HepG2 (cell line): ENCODE measurements at regions not wholly inside any gene's neighbourhood (a gene's known extent, or its start where the extent isn't known, plus 50 kb on each side); places are given as distances from the start of the nearest gene placed in this dataset.

ENCODE experiments used
- ATAC-seq: fragments of 200-7000 bp; cut with Tn5 transposase; 3 replicates; pipeline ENCODE4 v1.9.1; 2020; ENCODE audit warnings: mild to moderate bottlenecking, moderate library complexity
- BruUV-seq: library from RNA; stranded (reverse); fragments of 400-500 nt; replicated peaks from 2 replicates; lab custom pipeline; 2021; lab: Mats Ljungman, UMichigan
- CTCF ChIA-PET: fragments of 300-600 bp; formaldehyde crosslinking; extraction: SDS; loops from one replicate; lab custom pipeline; 2021; ENCODE audit warnings: low total read pairs, inconsistent platforms, low intra/inter-chr PET ratio; lab: Yijun Ruan, JAX
- POLR2A ChIA-PET: fragments of 350-600 bp; sonication (Branson Sonifier 250); formaldehyde crosslinking; loops from one replicate; lab custom pipeline; 2020; ENCODE audit warnings: antibody characterized with exemption, inconsistent platforms; lab: Yijun Ruan, JAX
- DNase-seq: peaks from one replicate; pipeline ENCODE4 v3.0.0-alpha.2; 2015; ENCODE audit warnings: low spot score
- FAIRE-seq: peaks from 3 replicates; lab custom pipeline; 2011; peaks lifted over from hg19 to GRCh38; lab: Jason Lieb, UNC
- H2AFZ ChIP-seq: one replicate; pipeline ENCODE4 v1.6.1; 2011; ENCODE audit warnings: low read length, inconsistent platforms
- H3K27ac ChIP-seq: fragments of 300-600 bp; 3 replicates; pipeline ENCODE4 v1.8.0; 2011; ENCODE audit warnings: mixed run types, mild to moderate bottlenecking, mixed read lengths, low read length, inconsistent platforms; ENCODE audit not compliant: insufficient read depth; ENCODE audit errors: extremely low read length
- H3K27me3 ChIP-seq, 2 experiments: fragments of 200-600 bp in 1 of 2; 2 replicates in 1 of 2; 3 replicates in 1 of 2; pipeline versions ENCODE4 v1.6.0 to v1.8.0; 2011; ENCODE audit warnings: low read length in 2 of 2, mild to moderate bottlenecking in 2 of 2, moderate library complexity in 2 of 2, inconsistent platforms in 1 of 2; ENCODE audit not compliant: insufficient read depth in 2 of 2, control insufficient read depth in 1 of 2
- H3K36me3 ChIP-seq, 2 experiments: fragments of 200-600 bp in 1 of 2; replicated peaks in 1 of 2; 2 replicates in 1 of 2; 3 replicates in 1 of 2; pipeline versions ENCODE4 v1.5.1 to v1.8.0; 2011; ENCODE audit warnings: low read length in 2 of 2, inconsistent platforms in 1 of 2; ENCODE audit not compliant: insufficient read depth in 2 of 2, control insufficient read depth in 1 of 2
- H3K4me1 ChIP-seq: 2 replicates; pipeline ENCODE4 v1.5.1; 2012; ENCODE audit warnings: low read length, inconsistent platforms; ENCODE audit not compliant: insufficient read depth
- H3K4me2 ChIP-seq: 2 replicates; pipeline ENCODE4 v1.6.0; 2011; ENCODE audit warnings: low read depth, low read length, inconsistent platforms
- H3K4me3 ChIP-seq, 3 experiments: fragments of 200-600 bp in 1 of 3; sonication (generic), shearing (Covaris generic) in 1 of 3; replicated peaks in 1 of 3; 2 replicates each; pipeline ENCODE4 v1.5.1; 2011 to 2016; ENCODE audit warnings: low read length in 3 of 3, inconsistent platforms in 2 of 3, low read depth in 2 of 3, mild to moderate bottlenecking in 2 of 3, control low read depth in 1 of 3, mixed read lengths in 1 of 3; ENCODE audit not compliant: insufficient read depth in 1 of 3
- H3K79me2 ChIP-seq: one replicate; pipeline ENCODE4 v1.6.1; 2011; ENCODE audit warnings: low read length, inconsistent platforms; ENCODE audit not compliant: insufficient read depth
- H3K9ac ChIP-seq: 2 replicates; pipeline ENCODE4 v1.6.0; 2011; ENCODE audit warnings: mild to moderate bottlenecking, low read depth, low read length, inconsistent platforms; ENCODE audit not compliant: insufficient read depth
- H3K9me3 ChIP-seq: 2 replicates; pipeline ENCODE4 v1.5.1; 2012; ENCODE audit warnings: mild to moderate bottlenecking, low read length
- H4K20me1 ChIP-seq: 2 replicates; pipeline ENCODE4 v1.6.0; 2011; ENCODE audit warnings: inconsistent platforms, mild to moderate bottlenecking, low read length, moderate library complexity; ENCODE audit not compliant: insufficient read depth
- ARID2 ChIP-seq: sonication (generic); formaldehyde crosslinking; IDR thresholded peaks from 2 replicates; pipeline ENCODE4 v1.8.1; 2022; ENCODE audit warnings: mild to moderate bottlenecking, missing genetic modification reagents, borderline replicate concordance
- BATF2 ChIP-seq: sonication (generic); formaldehyde crosslinking; IDR thresholded peaks from 2 replicates; pipeline ENCODE4 v1.8.0; 2022; ENCODE audit warnings: mild to moderate bottlenecking, missing genetic modification reagents, moderate library complexity
- CBX5 ChIP-seq: sonication (generic); formaldehyde crosslinking; IDR thresholded peaks from 2 replicates; pipeline ENCODE4 v1.4.0; 2020; ENCODE audit warnings: missing genetic modification reagents, borderline replicate concordance
- HNRNPK ChIP-seq: fragments of 200-400 bp; formaldehyde crosslinking; IDR thresholded peaks from 2 replicates; pipeline ENCODE4 v1.6.1; 2018; ENCODE audit warnings: low read length, low read depth, moderate library complexity, mild to moderate bottlenecking; ENCODE audit not compliant: poor library complexity, severe bottlenecking
- JUNB ChIP-seq: sonication (generic); formaldehyde crosslinking; IDR thresholded peaks from 2 replicates; pipeline ENCODE4 v1.8.0; 2022; ENCODE audit warnings: missing genetic modification reagents, mild to moderate bottlenecking, borderline replicate concordance
- SRSF9 ChIP-seq: fragments of 200-400 bp; formaldehyde crosslinking; IDR thresholded peaks from 2 replicates; pipeline ENCODE4 v1.6.1; 2018; ENCODE audit warnings: borderline replicate concordance, mild to moderate bottlenecking, low read depth, low read length; ENCODE audit not compliant: insufficient read depth, poor library complexity, severe bottlenecking
- TAF1 ChIP-seq: sonication (generic); formaldehyde crosslinking; IDR thresholded peaks from 2 replicates; pipeline ENCODE4 v1.4.0; 2020; ENCODE audit warnings: missing genetic modification reagents
- ZNF235 ChIP-seq: sonication (generic); formaldehyde crosslinking; IDR thresholded peaks from 2 replicates; pipeline ENCODE4 v1.8.1; 2023; ENCODE audit warnings: mild to moderate bottlenecking, missing genetic modification reagents, borderline replicate concordance
- ZNF275 ChIP-seq: sonication (generic); formaldehyde crosslinking; IDR thresholded peaks from 2 replicates; pipeline ENCODE4 v1.8.0; 2022; ENCODE audit warnings: missing genetic modification reagents, mild to moderate bottlenecking, inconsistent platforms, borderline replicate concordance
- ZNF281 ChIP-seq: sonication (generic); formaldehyde crosslinking; IDR thresholded peaks from 2 replicates; pipeline ENCODE4 v1.4.0; 2020; ENCODE audit warnings: missing genetic modification reagents, borderline replicate concordance
- ZNF282 ChIP-seq: fragments of 450-650 bp; IDR thresholded peaks from 2 replicates; pipeline ENCODE4 v1.6.1; 2018; ENCODE audit not compliant: partially characterized antibody
- ZNF382 ChIP-seq: sonication (generic); formaldehyde crosslinking; IDR thresholded peaks from 2 replicates; pipeline ENCODE4 v1.5.0; 2020; ENCODE audit warnings: missing genetic modification reagents, mild to moderate bottlenecking, borderline replicate concordance
- ZNF383 ChIP-seq: sonication (generic); formaldehyde crosslinking; IDR thresholded peaks from 2 replicates; pipeline ENCODE4 v1.4.0; 2020; ENCODE audit warnings: missing genetic modification reagents, mild to moderate bottlenecking, borderline replicate concordance
- ZNF484 ChIP-seq: sonication (generic); formaldehyde crosslinking; IDR thresholded peaks from 2 replicates; pipeline ENCODE4 v1.5.1; 2020; ENCODE audit warnings: mild to moderate bottlenecking, low read depth, missing genetic modification reagents, borderline replicate concordance
- ZNF597 ChIP-seq: sonication (generic); formaldehyde crosslinking; IDR thresholded peaks from 2 replicates; pipeline ENCODE4 v1.5.0; 2020; ENCODE audit warnings: missing genetic modification reagents
- ZNF800 ChIP-seq: sonication (generic); formaldehyde crosslinking; IDR thresholded peaks from 2 replicates; pipeline ENCODE4 v1.4.0; 2020; ENCODE audit warnings: missing genetic modification reagents
- ZSCAN29 ChIP-seq: sonication (generic); formaldehyde crosslinking; conservative IDR thresholded peaks from 2 replicates; pipeline ENCODE4 v1.4.0; 2020; ENCODE audit warnings: mild to moderate bottlenecking, missing genetic modification reagents
- WGBS: methylation state at CpG from one replicate; pipeline ENCODE4 v1.1.6; 2017; ENCODE audit warnings: low lambda C conversion rate; 5-methylcytosine and 5-hydroxymethylcytosine counted together
- in situ Hi-C: cut with HindIII; loops from 2 replicates; pipeline ENCODE4 v1.10.0; 2017; ENCODE audit warnings: low pct_unique_long_range_greater_than_20kb; ENCODE audit not compliant: extremely low pct_ligation_motif_present
- intact Hi-C: fragments of 100-400 bp; cut with micrococcal nuclease; formaldehyde crosslinking; loops from one replicate; pipeline ENCODE4 v1.10.0; 2022; ENCODE audit not compliant: unreplicated experiment

- BruUV-seq, result no TSS peak
- no peak for FAIRE-seq
- 52% methylated on average over 2 of the region's 2 CpGs for WGBS
- H3K79me2 ChIP-seq, result no peaks in the 10 kb centered on the region
- no peak for ATAC-seq
- ChIA-PET POLR2A (no interaction called here), CTCF (no interaction called here)
- no peak overlapping the region for H3K4me3 ChIP-seq
- H3K9ac ChIP-seq, result no peak overlapping the region
- no peaks in the 10 kb centered on the region for H3K4me1 ChIP-seq
- H3K27ac ChIP-seq, result no peak overlapping the region
- no peak overlapping the region for H2AFZ ChIP-seq
- no peaks in the 10 kb centered on the region for H3K9me3 ChIP-seq
- intact Hi-C loops (no loop called here), in situ Hi-C loops (no loop called here)
- no peaks in the 10 kb centered on the region for H3K27me3 ChIP-seq
- no peaks in the 10 kb centered on the region for H4K20me1 ChIP-seq
- DNase-seq, result no peak
- H3K4me2 ChIP-seq, result no peak overlapping the region
- no peaks in the 10 kb centered on the region for H3K36me3 ChIP-seq
- no peak for TF ChIP-seq ZNF282
- TF ChIP-seq HNRNPK, result no peak
- TF ChIP-seq SRSF9, result no peak
- no peak for TF ChIP-seq BATF2 (CRISPR knock-in tag)
- no peak for TF ChIP-seq ZNF800 (CRISPR knock-in tag)
- no peak for TF ChIP-seq ZNF383 (CRISPR knock-in tag)
- TF ChIP-seq ZNF597 (CRISPR knock-in tag), result no peak
- no peak for TF ChIP-seq ZNF235 (CRISPR knock-in tag)
- TF ChIP-seq ZNF281, result no peak
- TF ChIP-seq ZNF275, result no peak
- no peak for TF ChIP-seq TAF1 (CRISPR knock-in tag)
- no peak for TF ChIP-seq CBX5 (CRISPR knock-in tag)
- TF ChIP-seq ZSCAN29, result no peak
- no peak for TF ChIP-seq ZNF382 (CRISPR knock-in tag)
- TF ChIP-seq JUNB, result no peak
- TF ChIP-seq ARID2 (CRISPR knock-in tag), result no peak
- TF ChIP-seq ZNF484 (CRISPR knock-in tag), result no peak
These were observed 168.0 kb downstream of the GNAI1 start for GRCh38 chr7:80302636-80303035.
